ENCODE measurements at regions not wholly inside any gene's neighbourhood (a gene's known extent, or its start where the extent isn't known, plus 50 kb on each side); places are given as distances from the start of the nearest gene placed in this dataset.
"Not testable (repeated sequence)": the region's sequence is repeated elsewhere in the genome, so short reads cannot be mapped to it uniquely, and the experiment has no call there.

- DNase-seq = peak; percentile 28
Observed at GRCh38 chr18:10170375-10170774, 256.6 kb downstream of the VAPA start.

- not testable (repeated sequence) for DNase-seq
Observed at GRCh38 chr18:10175333-10175732, 261.5 kb downstream of the VAPA start.

- not testable (repeated sequence) for DNase-seq
Observed at GRCh38 chr18:10179326-10179725, 265.5 kb downstream of the VAPA start.

GRCh38 chr18:10182009-10182624 lies 268.3 kb downstream of the VAPA start:
- no peak for DNase-seq

GRCh38 chr18:10184776-10185175 lies 269.7 kb upstream of the APCDD1 start:
- no peak for DNase-seq

GRCh38 chr18:10188971-10189810 lies 265.2 kb upstream of the APCDD1 start:
- no peak for DNase-seq

- no peak for DNase-seq
Observed at GRCh38 chr18:10190564-10190963, 263.9 kb upstream of the APCDD1 start.

GRCh38 chr18:10193444-10193843 lies 261.0 kb upstream of the APCDD1 start:
- no peak for DNase-seq

- peak; percentile 35 for DNase-seq
Observed at GRCh38 chr18:10194592-10194991, 259.8 kb upstream of the APCDD1 start.

- no peak for DNase-seq
Observed at GRCh38 chr18:10195529-10195928, 258.9 kb upstream of the APCDD1 start.

GRCh38 chr18:10197097-10197496 lies 257.3 kb upstream of the APCDD1 start:
- peak; percentile 70 for DNase-seq

- DNase-seq = no peak
Observed at GRCh38 chr18:10201226-10201625, 253.2 kb upstream of the APCDD1 start.

GRCh38 chr18:10201659-10202058 lies 252.8 kb upstream of the APCDD1 start:
- no peak for DNase-seq

GRCh38 chr18:10202845-10203321 lies 251.6 kb upstream of the APCDD1 start:
- peak; percentile 41 for DNase-seq

GRCh38 chr18:10205151-10205550 lies 249.3 kb upstream of the APCDD1 start:
- DNase-seq = peak; percentile 67

GRCh38 chr18:10207682-10208345 lies 246.6 kb upstream of the APCDD1 start:
- peak; percentile 35 for DNase-seq

GRCh38 chr18:10209302-10209701 lies 245.1 kb upstream of the APCDD1 start:
- no peak for DNase-seq

- no peak for DNase-seq
Observed at GRCh38 chr18:10210057-10210633, 244.3 kb upstream of the APCDD1 start.

- DNase-seq = peak; percentile 40
Observed at GRCh38 chr18:10213526-10213925, 240.9 kb upstream of the APCDD1 start.

GRCh38 chr18:10215446-10215845 lies 239.0 kb upstream of the APCDD1 start:
- DNase-seq = no peak

GRCh38 chr18:10216791-10217190 lies 237.6 kb upstream of the APCDD1 start:
- DNase-seq = no peak

GRCh38 chr18:10217211-10217610 lies 237.2 kb upstream of the APCDD1 start:
- DNase-seq = no peak

GRCh38 chr18:10225300-10225699 lies 229.1 kb upstream of the APCDD1 start:
- no peak for DNase-seq
